Nephron (organoid): ENCODE measurements at regions not wholly inside any gene's neighbourhood (a gene's known extent, or its start where the extent isn't known, plus 50 kb on each side); places are given as distances from the start of the nearest gene placed in this dataset.
"Not testable (repeated sequence)": the region's sequence is repeated elsewhere in the genome, so short reads cannot be mapped to it uniquely, and the experiment has no call there.

Experiments
- H3K27ac Mint-ChIP-seq, 3 experiments: 2 replicates each; pipeline ENCODE4 v1.8.0; 2020; ENCODE audit warnings: mixed read lengths in 3 of 3, mild to moderate bottlenecking in 2 of 3, moderate library complexity in 1 of 3
- H3K27me3 Mint-ChIP-seq: 2 replicates; pipeline ENCODE4 v1.8.0; 2021; ENCODE audit warnings: low read depth, mild to moderate bottlenecking, moderate library complexity, mixed read lengths
- H3K36me3 Mint-ChIP-seq: 2 replicates; pipeline ENCODE4 v1.8.0; 2020; ENCODE audit warnings: low read depth, mixed read lengths
- H3K4me1 Mint-ChIP-seq: 2 replicates; pipeline ENCODE4 v1.8.0; 2020; ENCODE audit warnings: mixed read lengths
- H3K4me3 Mint-ChIP-seq, 3 experiments: 2 replicates each; pipeline ENCODE4 v1.8.0; 2020; ENCODE audit warnings: mild to moderate bottlenecking in 3 of 3, mixed read lengths in 3 of 3, moderate library complexity in 2 of 3
- H3K9me3 Mint-ChIP-seq: 2 replicates; pipeline ENCODE4 v1.8.0; 2020; ENCODE audit warnings: mixed read lengths
- CTCF ChIP-seq, 3 experiments: fragments of 200-600 bp; sonication (generic); IDR thresholded peaks; one replicate each; pipeline ENCODE4 v1.5.0; 2021; ENCODE audit warnings: antibody characterized with exemption in 3 of 3; ENCODE audit not compliant: unreplicated experiment in 3 of 3

GRCh38 chr3:160098926-160099626 is 110.4 kb downstream of the IL12A start:
- TF ChIP-seq CTCF (IDR thresholded peaks at IDR 0.05; ENCODE audit: unreplicated experiment in 3 of 3): no peak
- no peaks in the 10 kb centered on the region for H3K27me3 Mint-ChIP-seq

GRCh38 chr3:160099834-160100233 is 111.2 kb downstream of the IL12A start:
- no peaks in the 10 kb centered on the region for H3K4me1 Mint-ChIP-seq
- H3K9me3 Mint-ChIP-seq: peaks cover 3% of the 10 kb centered on the region
- peak overlapping the region in 1 of 3 experiments; percentile 5 for H3K27ac Mint-ChIP-seq
- no peak for TF ChIP-seq CTCF (IDR thresholded peaks at IDR 0.05; ENCODE audit: unreplicated experiment in 3 of 3)
- H3K36me3 Mint-ChIP-seq: no peaks in the 10 kb centered on the region
- H3K4me3 Mint-ChIP-seq: no peak overlapping the region
- H3K27me3 Mint-ChIP-seq: no peaks in the 10 kb centered on the region

More at GRCh38 chr3:160098926-160099626, 110.4 kb downstream of the IL12A start:
- Mint-ChIP-seq H3K9me3 (peaks cover 3% of the 10 kb centered on the region), H3K4me3 (no peak overlapping the region), H3K27ac (peak overlapping the region in 2 of 3 experiments; percentile 10 to 43), H3K4me1 (no peaks in the 10 kb centered on the region), H3K36me3 (no peaks in the 10 kb centered on the region)

DNA sequence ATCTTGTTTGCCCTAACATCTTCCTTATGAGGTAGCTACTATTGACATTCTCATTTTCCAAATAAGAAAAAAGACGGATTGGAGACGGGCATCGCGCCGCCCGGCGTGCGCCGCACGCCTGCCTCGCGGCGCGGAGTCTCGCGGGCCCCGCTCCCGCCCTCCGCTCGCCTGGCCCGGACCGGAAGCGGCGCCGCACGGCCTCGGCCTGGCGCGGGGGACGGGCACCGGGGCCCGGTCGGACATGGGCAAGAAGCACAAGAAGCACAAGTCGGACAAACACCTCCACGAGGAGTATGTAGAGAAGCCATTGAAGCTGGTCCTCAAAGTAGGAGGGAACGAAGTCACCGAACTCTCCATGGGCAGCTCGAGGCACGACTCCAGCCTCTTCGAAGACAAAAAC is 112.0 kb downstream of the IL12A start:
- Mint-ChIP-seq H3K27me3 (no peaks in the 10 kb centered on the region), H3K27ac (no peak overlapping the region), H3K4me3 (no peak overlapping the region), H3K4me1 (no peaks in the 10 kb centered on the region), H3K9me3 (peaks cover 3% of the 10 kb centered on the region), H3K36me3 (no peaks in the 10 kb centered on the region)
- no peak for TF ChIP-seq CTCF (IDR thresholded peaks at IDR 0.05; ENCODE audit: unreplicated experiment in 3 of 3)

- H3K4me1 Mint-ChIP-seq, H3K4me3 Mint-ChIP-seq, H3K27me3 Mint-ChIP-seq, H3K27ac Mint-ChIP-seq, H3K36me3 Mint-ChIP-seq, H3K9me3 Mint-ChIP-seq: not testable (repeated sequence)
Measured at GRCh38 chr3:160102001-160102400, 113.4 kb downstream of the IL12A start.

DNA sequence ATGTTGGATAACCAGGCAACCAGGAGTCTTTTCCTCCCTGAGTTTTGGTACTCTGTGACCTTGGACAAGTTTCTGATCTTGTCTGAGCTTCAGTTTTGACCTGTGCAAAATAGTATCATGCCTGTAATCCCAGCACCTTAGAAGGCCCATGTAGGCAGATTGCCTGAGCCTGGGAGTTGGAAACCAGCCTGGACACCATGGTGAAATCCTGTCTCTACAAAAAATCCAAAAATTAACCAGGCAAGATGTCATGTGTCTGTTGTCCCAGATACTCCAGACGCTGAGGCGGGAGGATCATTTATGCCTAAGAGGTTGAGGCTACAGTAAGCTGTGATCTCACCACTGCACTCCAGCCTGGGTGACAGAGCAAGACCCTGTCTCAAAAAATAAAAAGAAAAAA is 114.8 kb downstream of the IL12A start:
- Mint-ChIP-seq H3K27ac (no peak overlapping the region), H3K4me1 (no peaks in the 10 kb centered on the region), H3K27me3 (no peaks in the 10 kb centered on the region), H3K9me3 (peaks cover 3% of the 10 kb centered on the region), H3K36me3 (no peaks in the 10 kb centered on the region), H3K4me3 (no peak overlapping the region)
- TF ChIP-seq CTCF (IDR thresholded peaks at IDR 0.05; ENCODE audit: unreplicated experiment in 3 of 3): no peak

DNA sequence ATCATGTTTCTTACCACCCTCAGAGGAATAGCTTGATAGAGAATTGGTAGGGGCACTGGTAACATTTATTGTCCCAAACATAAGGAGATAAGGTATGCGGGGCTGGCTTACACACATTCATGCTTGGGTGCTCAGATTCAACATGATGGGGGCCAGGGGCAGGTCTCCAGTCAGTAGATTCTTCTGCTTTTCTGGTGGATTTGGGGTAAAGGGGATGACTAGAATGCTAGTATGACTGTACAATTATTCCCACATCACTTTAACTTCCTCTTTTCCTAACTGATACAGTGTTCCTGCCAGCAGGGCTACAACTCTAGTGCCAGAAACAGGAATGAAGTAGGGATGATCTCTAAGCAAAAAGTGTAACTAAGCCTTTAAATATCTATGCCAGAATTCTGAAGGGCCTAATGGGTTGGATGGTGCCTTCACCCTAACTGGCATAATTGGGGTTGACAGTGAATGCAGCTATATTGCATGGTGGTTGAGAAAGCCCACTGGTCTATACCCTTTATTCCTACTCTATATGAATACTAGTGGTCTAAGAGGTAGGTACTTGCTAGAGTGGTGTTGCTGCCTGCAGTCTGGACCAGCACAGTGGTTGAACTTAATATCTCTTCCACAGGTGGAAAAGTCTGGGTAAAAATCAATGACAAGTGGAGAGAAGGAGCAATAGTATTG is 117.4 kb downstream of the IL12A start:
- H3K9me3 Mint-ChIP-seq: peaks cover 3% of the 10 kb centered on the region
- no peaks in the 10 kb centered on the region for H3K4me1 Mint-ChIP-seq
- no peaks in the 10 kb centered on the region for H3K36me3 Mint-ChIP-seq
- H3K27me3 Mint-ChIP-seq: no peaks in the 10 kb centered on the region
- no peak overlapping the region for H3K4me3 Mint-ChIP-seq
- TF ChIP-seq CTCF (IDR thresholded peaks at IDR 0.05; ENCODE audit: unreplicated experiment in 3 of 3): no peak
- no peak overlapping the region for H3K27ac Mint-ChIP-seq
